Lower lobe of right lung (tissue), 2 donors: ENCODE measurements at regions not wholly inside any gene's neighbourhood (a gene's known extent, or its start where the extent isn't known, plus 50 kb on each side); places are given as distances from the start of the nearest gene placed in this dataset.

Source experiments
- ATAC-seq, 2 donors: fragments of 200-7000 bp; cut with Tn5 transposase; one replicate each; pipeline ENCODE4 v1.9.1; 2020 to 2022; ENCODE audit warnings: mild to moderate bottlenecking in 2 of 2, moderate library complexity in 2 of 2
- DNase-seq: peaks from one replicate; pipeline ENCODE4 v3.0.0-alpha.2; 2020
- H3K27ac ChIP-seq: fragments of 200-600 bp; one replicate; pipeline ENCODE4 v1.8.0; 2022
- H3K27me3 ChIP-seq: fragments of 200-600 bp; one replicate; pipeline ENCODE4 v1.8.0; 2022; ENCODE audit warnings: low read depth
- H3K36me3 ChIP-seq: fragments of 200-600 bp; one replicate; pipeline ENCODE4 v1.8.0; 2022; ENCODE audit warnings: mild to moderate bottlenecking
- H3K4me1 ChIP-seq: fragments of 200-600 bp; one replicate; pipeline ENCODE4 v1.8.0; 2022
- H3K4me3 ChIP-seq: fragments of 200-600 bp; one replicate; pipeline ENCODE4 v1.8.0; 2022; ENCODE audit warnings: mild to moderate bottlenecking
- H3K9me3 ChIP-seq: fragments of 200-600 bp; one replicate; pipeline ENCODE4 v1.8.0; 2022
- CTCF ChIP-seq: fragments of 200-600 bp; IDR thresholded peaks from one replicate; pipeline ENCODE4 v1.8.0; 2022; ENCODE audit warnings: antibody characterized with exemption, mild to moderate bottlenecking
- intact Hi-C: fragments of 100-400 bp; cut with DNase I; formaldehyde crosslinking; loops from one replicate; pipeline ENCODE4 v1.11.0; 2022
- donor health status: DM: no; HTN: yes; CAD: no; lungs with severe emphysema.

GRCh38 chr17:36756695-36757094 is 155.3 kb downstream of the MRM1 start:
- Histone ChIP-seq H3K9me3 (no peaks in the 10 kb centered on the region), H3K4me1 (no peaks in the 10 kb centered on the region), H3K27me3 (peaks cover 21% of the 10 kb centered on the region), H3K36me3 (no peaks in the 10 kb centered on the region), H3K27ac (no peak overlapping the region), H3K4me3 (no peak overlapping the region)
- TF ChIP-seq CTCF, result no peak
- DNase-seq (no peak), ATAC-seq (no peak)
- intact Hi-C loops, result no loop called here

- Histone ChIP-seq H3K9me3 (no peaks in the 10 kb centered on the region), H3K36me3 (no peaks in the 10 kb centered on the region), H3K27ac (no peak overlapping the region), H3K4me1 (no peaks in the 10 kb centered on the region), H3K4me3 (no peak overlapping the region), H3K27me3 (peaks cover 12% of the 10 kb centered on the region)
- TF ChIP-seq CTCF, result no peak
- intact Hi-C loops, result no loop called here
- ATAC-seq, result no peak
- no peak for DNase-seq
Measured at GRCh38 chr17:36760425-36760824, 159.0 kb downstream of the MRM1 start.

DNA sequence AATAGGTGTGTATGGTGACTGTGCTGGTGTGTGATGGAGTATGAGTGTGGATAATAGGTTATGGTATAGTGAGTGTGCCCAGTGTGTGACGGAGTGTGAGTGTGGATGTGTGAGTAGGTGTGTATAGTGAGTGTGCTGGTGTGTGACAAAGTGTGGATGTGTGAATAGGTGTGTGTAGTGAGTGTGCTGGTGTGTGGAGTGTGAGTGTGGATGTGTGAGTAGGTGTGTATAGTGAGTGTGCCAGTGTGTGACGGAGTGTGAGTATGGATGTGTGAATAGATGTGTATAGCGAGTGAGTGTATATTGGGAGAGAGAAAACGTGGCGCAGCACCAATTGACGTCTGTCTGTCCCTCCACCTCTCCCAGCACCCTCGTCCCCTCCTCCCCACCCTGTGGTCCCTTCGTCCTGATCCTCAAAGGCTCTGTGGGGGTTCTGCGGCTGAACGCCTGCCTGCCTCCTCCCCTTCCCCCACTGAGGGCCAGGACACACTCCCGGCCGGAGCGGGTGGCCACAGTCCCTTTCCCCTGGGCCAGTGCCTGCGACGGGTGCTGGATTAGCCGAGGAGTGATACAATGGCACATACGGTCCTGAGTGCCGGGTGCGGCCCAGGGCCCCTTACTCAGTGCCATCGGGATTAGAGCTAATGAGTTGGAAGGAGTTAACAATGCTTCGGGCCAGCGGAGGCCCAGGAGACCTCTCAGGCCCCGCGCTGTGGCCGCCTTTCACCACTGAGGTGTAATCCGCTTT is 160.0 kb downstream of the MRM1 start:
- peak in 1 of 2 donors; percentile 57 for ATAC-seq

GRCh38 chr17:36765436-36766043 is 164.2 kb downstream of the MRM1 start:
- no peak for TF ChIP-seq CTCF
- peaks cover 36% of the 10 kb centered on the region for H3K27me3 ChIP-seq
- no peak overlapping the region for H3K4me3 ChIP-seq
- no peak overlapping the region for H3K27ac ChIP-seq
- intact Hi-C loops, result no loop called here
- H3K4me1 ChIP-seq, result no peaks in the 10 kb centered on the region
- H3K36me3 ChIP-seq, result no peaks in the 10 kb centered on the region
- H3K9me3 ChIP-seq, result no peaks in the 10 kb centered on the region
- no peak for ATAC-seq
- no peak for DNase-seq

More for the DNA sequence above, 160.0 kb downstream of the MRM1 start:
- peaks cover 15% of the 10 kb centered on the region for H3K27me3 ChIP-seq
- no peaks in the 10 kb centered on the region for H3K4me1 ChIP-seq
- TF ChIP-seq CTCF, result no peak
- no peak overlapping the region for H3K4me3 ChIP-seq
- H3K27ac ChIP-seq, result no peak overlapping the region
- intact Hi-C loops, result no loop called here
- no peaks in the 10 kb centered on the region for H3K36me3 ChIP-seq
- no peak for DNase-seq
- no peaks in the 10 kb centered on the region for H3K9me3 ChIP-seq

DNA sequence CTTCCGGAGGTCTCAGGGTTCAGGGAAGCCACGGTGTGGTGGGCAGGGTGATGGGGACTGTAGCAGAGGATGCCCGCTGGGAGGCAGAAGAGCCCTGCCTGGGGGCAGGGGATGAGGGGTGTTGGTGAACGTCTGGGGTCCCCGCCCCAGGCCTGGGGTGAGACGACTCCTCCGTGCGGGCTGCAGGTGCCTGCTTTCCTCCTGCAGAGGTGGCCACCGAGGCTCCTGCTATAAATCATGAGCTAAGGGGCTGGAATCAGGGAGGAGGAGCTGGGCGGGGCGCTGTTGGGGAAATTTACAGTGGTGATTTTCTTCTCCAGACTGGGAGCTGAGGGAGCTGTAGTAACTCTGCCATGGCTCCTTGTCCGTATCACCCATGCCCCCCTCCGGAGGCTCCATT is 167.0 kb downstream of the MRM1 start:
- TF ChIP-seq CTCF, result no peak
- Histone ChIP-seq H3K27ac (no peak overlapping the region), H3K27me3 (peaks cover 36% of the 10 kb centered on the region), H3K9me3 (no peaks in the 10 kb centered on the region), H3K4me1 (no peaks in the 10 kb centered on the region), H3K36me3 (no peaks in the 10 kb centered on the region), H3K4me3 (no peak overlapping the region)
- intact Hi-C loops, result no loop called here
- no peak for DNase-seq
- ATAC-seq, result no peak
